GM19023 (cell line): ENCODE measurements at regions not wholly inside any gene's neighbourhood (a gene's known extent, or its start where the extent isn't known, plus 50 kb on each side); places are given as distances from the start of the nearest gene placed in this dataset.

Experiments
- ATAC-seq: cut with Tn5 transposase; IDR thresholded peaks from one replicate; pipeline ENCODE4 v1.9.1; 2021; ENCODE audit warnings: mild to moderate bottlenecking, moderate library complexity; ENCODE audit not compliant: unreplicated experiment

GRCh38 chrX:22325096-22325495, 52.4 kb downstream of the CBLL2 start:
- no peak for ATAC-seq

- ATAC-seq: no peak
Observed at GRCh38 chrX:22329783-22330182, 57.1 kb downstream of the CBLL2 start.

GRCh38 chrX:22338740-22339139, 66.0 kb downstream of the CBLL2 start:
- ATAC-seq: no peak

- ATAC-seq: no peak
Observed at GRCh38 chrX:22339459-22339858, 66.7 kb downstream of the CBLL2 start.

- ATAC-seq: no peak
Observed at GRCh38 chrX:22340022-22340616, 67.4 kb downstream of the CBLL2 start.

- ATAC-seq: no peak
Observed at GRCh38 chrX:22343192-22343591, 70.5 kb downstream of the CBLL2 start.

- no peak for ATAC-seq
Observed at GRCh38 chrX:22345884-22346283, 73.2 kb downstream of the CBLL2 start.

GRCh38 chrX:22347491-22347890, 74.8 kb downstream of the CBLL2 start:
- no peak for ATAC-seq

- ATAC-seq: no peak
Observed at GRCh38 chrX:22349116-22349515, 76.4 kb downstream of the CBLL2 start.

GRCh38 chrX:22351076-22351475, 78.4 kb downstream of the CBLL2 start:
- ATAC-seq: no peak

- ATAC-seq: no peak
Observed at GRCh38 chrX:22351966-22352365, 79.3 kb downstream of the CBLL2 start.

GRCh38 chrX:22357621-22358020, 84.9 kb downstream of the CBLL2 start:
- ATAC-seq: no peak

GRCh38 chrX:22360129-22360528, 87.4 kb downstream of the CBLL2 start:
- ATAC-seq: no peak

GRCh38 chrX:22365460-22365859, 92.7 kb downstream of the CBLL2 start:
- no peak for ATAC-seq

GRCh38 chrX:22366166-22366702, 93.5 kb downstream of the CBLL2 start:
- no peak for ATAC-seq

- ATAC-seq: no peak
Observed at GRCh38 chrX:22366906-22367305, 94.2 kb downstream of the CBLL2 start.

- no peak for ATAC-seq
Observed at GRCh38 chrX:22373094-22373493, 100.4 kb downstream of the CBLL2 start.

- ATAC-seq: no peak
Observed at GRCh38 chrX:22373766-22374165, 101.1 kb downstream of the CBLL2 start.

- no peak for ATAC-seq
Observed at GRCh38 chrX:22376369-22376768, 103.7 kb downstream of the CBLL2 start.

- ATAC-seq: no peak
Observed at GRCh38 chrX:22378296-22378695, 105.6 kb downstream of the CBLL2 start.

GRCh38 chrX:22383988-22384387, 111.3 kb downstream of the CBLL2 start:
- no peak for ATAC-seq

- no peak for ATAC-seq
Observed at GRCh38 chrX:22389556-22390179, 117.0 kb downstream of the CBLL2 start.
